GM12864 (cell line): ENCODE measurements at regions not wholly inside any gene's neighbourhood (a gene's known extent, or its start where the extent isn't known, plus 50 kb on each side); places are given as distances from the start of the nearest gene placed in this dataset.
A peak's percentile ranks its signal among the peaks of the same experiment; 100 is the strongest.

Source experiments
- DNase-seq: peaks from one replicate; pipeline ENCODE4 v3.0.0-alpha.2; 2011; ENCODE audit warnings: low read depth
- H3K4me3 ChIP-seq: 2 replicates; pipeline ENCODE4 v1.5.1; 2011; ENCODE audit warnings: mild to moderate bottlenecking, low read depth, low read length, control low read depth
- CTCF ChIP-seq: IDR thresholded peaks from 2 replicates; pipeline ENCODE4 v1.5.1; 2011; ENCODE audit warnings: low read depth, mild to moderate bottlenecking, moderate library complexity, low read length, control low read depth, inconsistent platforms; ENCODE audit errors: missing control alignments

GRCh38 chr2:53476834-53477233 lies 290.8 kb upstream of the CHAC2 start:
- TF ChIP-seq CTCF, result no peak
- H3K4me3 ChIP-seq, result no peak overlapping the region
- DNase-seq, result no peak

- H3K4me3 ChIP-seq, result no peak overlapping the region
- no peak for DNase-seq
- TF ChIP-seq CTCF, result no peak
Observed at GRCh38 chr2:53475766-53476165, 291.8 kb upstream of the CHAC2 start.

GRCh38 chr2:53475321-53475720 lies 292.3 kb upstream of the CHAC2 start:
- no peak for DNase-seq
- no peak for TF ChIP-seq CTCF

GRCh38 chr2:53474914-53475313 lies 292.7 kb upstream of the CHAC2 start:
- DNase-seq, result no peak
- no peak overlapping the region for H3K4me3 ChIP-seq
- TF ChIP-seq CTCF, result no peak

More at GRCh38 chr2:53475321-53475720, 292.3 kb upstream of the CHAC2 start:
- H3K4me3 ChIP-seq, result no peak overlapping the region

GRCh38 chr2:53473775-53474311 lies 293.8 kb upstream of the CHAC2 start:
- no peak for TF ChIP-seq CTCF
- no peak overlapping the region for H3K4me3 ChIP-seq
- DNase-seq, result no peak

GRCh38 chr2:53473236-53473635 lies 294.4 kb upstream of the CHAC2 start:
- TF ChIP-seq CTCF, result peak; percentile 33
- no peak for DNase-seq
- no peak overlapping the region for H3K4me3 ChIP-seq

GRCh38 chr2:53467467-53468180 lies 300.0 kb upstream of the CHAC2 start:
- TF ChIP-seq CTCF, result no peak

More at GRCh38 chr2:53467467-53468180, 300.0 kb upstream of the CHAC2 start:
- DNase-seq, result no peak
- no peak overlapping the region for H3K4me3 ChIP-seq
